CMK (cell line): ENCODE measurements at regions not wholly inside any gene's neighbourhood (a gene's known extent, or its start where the extent isn't known, plus 50 kb on each side); places are given as distances from the start of the nearest gene placed in this dataset.

Experiments
- DNase-seq: peaks from one replicate; pipeline ENCODE4 v3.0.0-alpha.2; 2010; ENCODE audit warnings: low read depth

DNA sequence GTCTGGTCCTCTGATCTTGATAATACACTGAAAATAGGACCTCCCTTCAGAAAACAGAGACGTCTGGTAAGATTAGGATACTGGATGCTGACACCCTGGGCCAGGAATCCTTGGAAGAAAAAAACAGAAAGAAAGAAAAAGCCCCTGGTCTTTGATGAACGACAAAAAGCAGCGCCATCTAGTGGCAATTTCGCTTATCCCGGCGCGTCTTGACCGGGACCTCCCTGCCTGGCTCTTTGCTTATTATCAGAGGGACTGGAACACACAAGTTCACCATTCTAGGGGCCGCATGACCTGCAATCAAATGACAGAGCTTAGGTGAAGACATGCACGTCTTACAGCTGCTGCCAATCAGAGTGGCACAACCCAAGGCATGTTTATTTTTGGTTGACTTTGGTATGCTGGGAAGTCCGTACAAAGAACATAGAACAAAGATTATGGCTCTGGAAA, 114.9 kb upstream of the NFIB start:
- DNase-seq, result no peak

DNA sequence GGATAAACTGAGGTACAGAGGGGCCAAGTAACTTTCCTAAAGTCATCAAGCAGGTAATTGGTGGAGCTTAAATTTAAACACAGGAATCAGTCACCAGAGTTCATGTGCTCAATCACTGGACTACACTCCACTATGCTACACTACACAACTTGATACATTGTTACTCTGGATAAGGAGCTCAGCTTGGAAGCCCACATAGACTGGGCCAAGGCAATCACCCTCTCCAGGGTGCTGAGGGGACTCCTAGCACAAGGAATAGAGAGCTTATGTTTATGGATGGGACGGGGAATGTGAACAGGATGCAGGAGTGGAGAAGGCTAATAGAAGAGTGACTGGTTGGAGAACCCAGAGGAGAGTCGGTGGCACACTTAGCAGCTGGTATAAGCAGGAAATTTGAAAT, 113.5 kb upstream of the NFIB start:
- DNase-seq, result no peak

DNA sequence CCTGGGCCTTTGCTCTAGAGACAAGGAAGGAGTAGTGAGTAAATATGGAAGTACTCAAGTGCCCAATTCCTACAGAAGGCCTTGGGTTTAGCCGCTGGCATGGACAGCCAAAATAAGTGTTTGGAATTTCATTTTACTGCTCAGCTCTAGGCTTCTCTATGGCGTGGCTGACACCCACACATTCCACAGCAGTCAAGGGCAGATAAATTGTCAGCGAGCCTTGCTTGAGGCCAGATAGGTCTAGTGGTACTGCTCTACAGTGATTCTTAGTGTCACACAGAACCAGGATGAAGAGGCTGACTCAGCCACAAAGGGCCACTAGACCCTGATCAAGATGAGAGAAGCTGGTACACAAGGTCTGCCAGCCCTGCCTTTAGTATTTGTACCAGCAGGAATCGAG, 111.0 kb upstream of the NFIB start:
- no peak for DNase-seq

DNA sequence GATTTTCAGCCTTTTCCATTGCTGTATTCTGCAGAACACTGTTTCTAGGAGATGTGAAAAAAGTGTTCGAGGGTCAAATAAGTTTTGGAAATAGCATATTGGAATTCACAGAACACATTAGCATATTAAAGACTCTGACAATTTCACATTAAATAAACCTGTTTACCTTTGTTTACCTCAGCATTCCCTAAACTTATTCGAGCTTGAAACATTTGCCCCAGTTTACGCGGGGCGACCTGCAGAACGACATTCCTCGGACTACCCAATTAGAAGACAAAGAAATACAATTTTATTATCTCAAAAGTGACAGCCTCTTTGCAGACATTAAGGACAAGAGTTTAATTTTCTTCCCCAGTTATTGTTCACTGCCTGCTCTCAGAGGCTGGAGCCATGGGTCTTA, 110.3 kb upstream of the NFIB start:
- DNase-seq, result no peak

GRCh38 chr9:14423815-14424261, 109.9 kb upstream of the NFIB start:
- DNase-seq, result no peak

- DNase-seq, result no peak
Observed at GRCh38 chr9:14421291-14421690, 107.3 kb upstream of the NFIB start.

- DNase-seq, result no peak
Observed at GRCh38 chr9:14418941-14419937, 105.3 kb upstream of the NFIB start.

GRCh38 chr9:14418301-14418940, 104.5 kb upstream of the NFIB start:
- no peak for DNase-seq

- DNase-seq, result no peak
Observed at GRCh38 chr9:14417237-14417636, 103.3 kb upstream of the NFIB start.

DNA sequence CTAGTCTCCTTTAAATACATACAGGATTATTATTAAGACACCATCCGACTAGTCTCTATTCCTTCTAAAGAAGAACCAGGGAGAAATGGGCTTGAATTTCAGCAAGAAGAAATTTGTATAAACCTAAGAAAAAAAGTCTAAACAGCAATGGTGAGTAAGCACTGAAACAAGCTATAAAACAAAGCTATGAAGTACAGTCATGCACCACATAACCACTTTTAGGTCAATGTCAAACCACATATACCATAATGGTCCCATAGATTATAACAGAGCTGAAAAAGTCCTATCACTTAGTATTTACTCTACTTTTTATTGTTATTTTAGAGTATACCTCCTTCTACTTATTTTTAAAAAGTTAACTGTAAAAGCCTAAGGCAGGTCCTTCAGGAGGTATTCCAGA, 102.0 kb upstream of the NFIB start:
- no peak for DNase-seq

DNA sequence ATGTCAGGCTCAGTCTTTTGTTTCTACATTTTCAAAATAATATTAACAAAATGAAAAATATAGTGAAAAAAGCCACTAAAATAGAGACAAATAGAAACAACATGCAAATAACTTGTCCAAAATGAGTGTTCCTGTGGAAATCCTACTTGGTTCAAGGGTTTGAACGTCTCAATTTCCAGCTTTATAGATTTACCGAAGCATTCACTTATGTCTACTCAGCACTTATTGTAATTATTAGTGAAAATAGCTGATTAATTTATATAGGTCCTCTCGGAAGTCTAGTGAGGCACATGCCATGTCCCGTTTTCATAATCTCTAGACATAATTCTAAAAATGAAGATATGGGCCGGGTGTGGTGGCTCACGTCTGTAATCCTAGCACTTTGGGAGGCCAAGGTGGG, 99.9 kb upstream of the NFIB start:
- no peak for DNase-seq

DNA sequence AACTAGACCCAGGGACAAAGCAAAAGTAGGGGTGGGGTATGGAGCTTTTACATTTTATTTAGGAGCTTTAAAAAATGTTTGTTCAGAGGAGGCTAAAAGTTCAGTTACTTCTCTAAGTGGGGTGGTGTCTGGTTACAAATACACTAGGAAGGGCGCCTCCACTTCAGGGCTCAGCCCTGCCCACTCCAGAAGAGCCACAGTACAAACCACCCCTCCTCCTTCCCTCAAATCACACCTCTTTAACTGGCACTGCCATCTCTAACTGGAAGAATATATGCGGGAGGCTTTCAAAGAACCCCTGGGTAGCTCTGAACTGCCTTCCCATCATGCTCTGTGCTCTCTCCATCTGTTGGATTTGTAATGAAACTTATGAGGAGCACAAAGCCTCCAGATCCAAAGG, 98.8 kb upstream of the NFIB start:
- no peak for DNase-seq

DNA sequence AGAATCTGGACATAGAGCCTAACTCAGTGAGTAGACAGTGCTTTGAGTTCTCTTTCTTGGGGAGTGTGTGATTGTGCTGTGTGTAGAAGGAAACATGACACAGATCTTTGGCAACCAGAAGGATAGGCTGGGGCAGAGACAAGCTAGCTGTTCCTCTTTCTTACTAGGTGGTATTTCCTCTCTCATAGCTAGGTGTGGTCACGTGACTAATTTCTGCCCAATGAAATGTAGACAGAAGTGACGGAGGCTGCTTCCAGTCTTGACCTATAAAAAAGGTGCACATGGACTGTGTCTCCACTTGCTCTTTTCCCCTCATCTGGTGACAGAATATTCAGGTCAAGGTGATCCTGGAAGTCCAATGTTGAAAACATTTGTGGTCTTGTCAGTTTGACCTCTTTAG, 92.5 kb upstream of the NFIB start:
- no peak for DNase-seq

DNA sequence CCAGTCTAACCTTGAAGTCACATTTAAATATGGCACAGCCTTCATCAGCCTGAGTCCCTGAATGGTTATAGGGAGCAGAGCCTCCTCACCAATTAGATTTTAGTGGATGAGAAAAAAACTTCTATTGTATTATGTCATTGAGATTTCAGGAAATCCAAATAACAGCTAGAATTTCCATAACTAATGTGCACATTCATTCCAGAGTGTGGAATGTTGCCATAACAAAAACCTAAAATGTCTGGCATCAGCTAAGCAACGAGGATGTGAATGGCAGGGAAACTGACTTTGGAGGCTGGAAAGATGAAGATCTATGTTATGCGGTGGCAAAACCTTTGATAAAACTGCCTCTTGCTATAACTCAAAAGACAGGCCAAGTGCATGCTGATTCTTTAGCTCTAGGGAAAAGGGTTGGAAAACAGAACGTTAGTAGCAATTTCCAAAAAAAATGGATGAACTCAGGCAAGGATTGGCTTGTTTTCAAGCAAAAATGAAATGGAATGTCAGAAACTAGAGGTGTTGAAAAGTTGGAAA, 91.3 kb upstream of the NFIB start:
- no peak for DNase-seq

DNA sequence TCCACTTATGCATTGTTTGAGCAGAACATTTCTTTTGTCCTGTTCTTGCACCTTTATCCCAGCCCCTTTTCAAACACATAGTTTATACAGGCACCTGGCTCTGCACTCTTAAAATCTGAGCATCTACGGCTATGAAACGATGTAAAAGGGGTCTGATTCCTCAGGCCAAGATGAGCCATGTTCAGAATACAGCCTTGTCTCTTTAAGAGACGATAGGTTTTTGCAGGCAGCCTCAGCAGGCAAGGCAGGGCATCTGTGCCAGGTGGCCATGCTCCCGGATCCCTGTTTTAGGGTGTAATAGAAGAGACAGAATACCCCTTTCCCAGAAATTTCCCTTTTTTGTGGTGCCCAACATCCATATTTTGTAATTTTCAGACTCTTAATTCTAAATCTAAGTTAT, 89.1 kb upstream of the NFIB start:
- no peak for DNase-seq

GRCh38 chr9:14402583-14402982, 88.6 kb upstream of the NFIB start:
- DNase-seq, result no peak

- no peak for DNase-seq
Observed at GRCh38 chr9:14401911-14402310, 88.0 kb upstream of the NFIB start.

DNA sequence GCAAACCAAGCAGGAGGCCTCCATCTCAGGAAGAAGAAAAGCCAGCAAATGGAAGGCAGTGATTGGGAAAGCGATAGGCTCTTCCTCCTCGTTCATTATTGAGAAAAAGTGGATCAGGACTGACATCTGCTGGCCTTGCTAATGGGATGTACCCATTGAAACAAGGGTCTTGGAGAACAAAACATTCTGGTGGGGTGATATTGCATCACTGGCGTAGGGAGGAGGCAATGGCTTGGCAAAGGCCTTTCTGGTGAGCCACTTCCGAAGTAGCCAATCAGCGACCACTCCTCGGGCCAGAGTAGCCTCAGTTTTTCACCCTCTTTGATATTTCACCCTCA, 86.7 kb upstream of the NFIB start:
- no peak for DNase-seq

DNA sequence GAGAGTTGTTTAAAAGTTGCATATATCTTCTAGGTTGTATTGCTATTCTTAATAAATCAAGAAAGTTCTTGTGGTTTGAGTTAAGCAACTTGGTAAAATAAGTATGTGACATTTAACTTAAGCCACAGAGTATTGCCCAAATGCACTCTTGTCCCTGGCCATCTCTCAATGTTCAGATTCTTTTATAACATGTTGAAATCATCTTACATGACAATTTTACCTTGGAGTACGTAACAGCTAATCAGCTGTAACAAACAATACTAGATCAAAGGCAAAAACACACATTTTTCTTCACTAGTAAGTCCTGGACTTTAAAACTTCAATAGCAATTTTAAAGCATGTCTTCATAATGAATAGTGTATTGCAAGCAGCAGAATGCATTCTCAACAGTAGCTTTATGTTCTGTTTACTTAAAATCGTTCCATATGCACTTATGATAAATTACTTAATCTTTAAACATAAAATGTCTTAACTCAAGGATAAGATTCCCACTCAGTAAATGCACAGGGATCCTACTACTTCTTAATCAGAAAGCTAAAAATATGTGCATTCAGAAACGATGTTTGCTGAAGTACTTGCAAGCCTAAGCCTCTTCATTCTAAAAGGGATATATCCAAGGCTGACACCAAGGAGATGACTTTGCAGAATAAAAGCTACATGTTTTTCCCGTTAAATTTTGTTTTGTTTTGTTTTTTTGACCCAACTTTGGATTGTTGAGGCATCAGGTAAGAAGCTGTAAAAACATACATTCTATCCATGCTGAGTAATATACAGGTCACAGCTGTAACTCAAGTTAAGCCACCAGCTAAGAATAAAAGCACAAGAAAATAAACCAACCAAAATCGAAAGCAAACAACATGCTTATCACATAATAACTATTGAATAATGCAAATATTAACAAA, 86.1 kb upstream of the NFIB start:
- DNase-seq, result no peak

- DNase-seq, result no peak
Observed at GRCh38 chr9:14398473-14398872, 84.5 kb upstream of the NFIB start.

DNA sequence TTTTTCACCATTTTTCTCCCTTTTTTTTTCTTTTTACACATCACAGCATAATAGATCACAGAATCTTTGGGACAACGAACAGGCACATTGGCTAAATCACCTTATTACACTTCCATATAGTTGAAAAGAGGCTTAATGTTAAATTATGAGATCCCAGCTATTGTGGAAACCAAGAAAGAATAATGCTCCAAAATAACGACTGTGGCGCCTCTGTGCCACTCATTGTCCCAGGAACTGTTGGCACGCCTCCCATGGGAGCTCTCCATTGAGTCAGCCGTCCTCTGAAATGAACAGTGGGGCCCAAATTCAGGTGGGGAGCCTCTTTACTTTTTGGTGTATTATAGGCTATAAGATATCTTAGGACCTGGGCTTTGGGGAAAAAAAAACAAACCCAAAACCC, 82.2 kb upstream of the NFIB start:
- no peak for DNase-seq
